Fibroblast of the conjunctiva (primary cell): ENCODE measurements at regions not wholly inside any gene's neighbourhood (a gene's known extent, or its start where the extent isn't known, plus 50 kb on each side); places are given as distances from the start of the nearest gene placed in this dataset.

ENCODE experiments used
- DNase-seq: peaks from one replicate; pipeline ENCODE4 v3.0.0-alpha.2; 2010; ENCODE audit warnings: low read depth

- DNase-seq, result no peak
These were observed 825.2 kb downstream of the AACS start for GRCh38 chr12:125890366-125890905.

- no peak for DNase-seq
These were observed 825.7 kb downstream of the AACS start for GRCh38 chr12:125890971-125891370.

- DNase-seq, result no peak
These were observed 827.0 kb downstream of the AACS start for GRCh38 chr12:125892276-125892675.

GRCh38 chr12:125902991-125903390 is 837.8 kb downstream of the AACS start:
- DNase-seq, result no peak

GRCh38 chr12:125907351-125907750 is 842.1 kb downstream of the AACS start:
- no peak for DNase-seq

GRCh38 chr12:125919856-125920470 is 854.7 kb downstream of the AACS start:
- no peak for DNase-seq

- no peak for DNase-seq
These were observed 857.1 kb downstream of the AACS start for GRCh38 chr12:125922330-125922729.

GRCh38 chr12:125936502-125936901 is 871.3 kb downstream of the AACS start:
- DNase-seq, result no peak

- DNase-seq, result no peak
These were observed 879.2 kb downstream of the AACS start for GRCh38 chr12:125944446-125944845.

GRCh38 chr12:125949471-125949870 is 884.2 kb downstream of the AACS start:
- DNase-seq, result no peak

GRCh38 chr12:125954362-125954761 is 889.1 kb downstream of the AACS start:
- DNase-seq, result no peak

GRCh38 chr12:125956186-125956585 is 891.0 kb downstream of the AACS start:
- no peak for DNase-seq

- no peak for DNase-seq
These were observed 901.4 kb downstream of the AACS start for GRCh38 chr12:125966641-125967040.

- no peak for DNase-seq
These were observed 903.2 kb downstream of the AACS start for GRCh38 chr12:125968413-125968812.

GRCh38 chr12:125971981-125972380 is 906.7 kb downstream of the AACS start:
- DNase-seq, result no peak

- no peak for DNase-seq
These were observed 913.1 kb downstream of the AACS start for GRCh38 chr12:125978286-125978685.

GRCh38 chr12:125981610-125982253 is 916.5 kb downstream of the AACS start:
- DNase-seq, result no peak

GRCh38 chr12:125983094-125983783 is 918.0 kb downstream of the AACS start:
- no peak for DNase-seq

GRCh38 chr12:125983784-125984500 is 918.7 kb downstream of the AACS start:
- no peak for DNase-seq

- DNase-seq, result no peak
These were observed 923.3 kb downstream of the AACS start for GRCh38 chr12:125988545-125988944.

- DNase-seq, result no peak
These were observed 924.5 kb downstream of the AACS start for GRCh38 chr12:125989696-125990095.

- DNase-seq, result no peak
These were observed 931.2 kb downstream of the AACS start for GRCh38 chr12:125996443-125996842.

- no peak for DNase-seq
These were observed 934.4 kb downstream of the AACS start for GRCh38 chr12:125999628-126000027.
